GM23248 (cell line): ENCODE measurements at regions not wholly inside any gene's neighbourhood (a gene's known extent, or its start where the extent isn't known, plus 50 kb on each side); places are given as distances from the start of the nearest gene placed in this dataset.

Source experiments
- EZH2 ChIP-seq: fragments of 200-600 bp; sonication (generic); IDR thresholded peaks from 2 replicates; pipeline ENCODE4 v1.6.1; 2018; ENCODE audit warnings: antibody characterized with exemption, mild to moderate bottlenecking; ENCODE audit not compliant: insufficient read depth, poor library complexity, severe bottlenecking
- EZH2phosphoT487 ChIP-seq: fragments of 200-600 bp; sonication (generic); IDR thresholded peaks from 2 replicates; pipeline ENCODE4 v1.6.1; 2018; ENCODE audit warnings: antibody characterized with exemption, moderate library complexity, mild to moderate bottlenecking, low read depth; ENCODE audit not compliant: insufficient read depth

GRCh38 chr11:128021349-128022006 lies 565.9 kb downstream of the ETS1 start:
- TF ChIP-seq EZH2phosphoT487 (no peak), EZH2 (no peak)
